HUDEP-2 (cell line): ENCODE measurements at regions not wholly inside any gene's neighbourhood (a gene's known extent, or its start where the extent isn't known, plus 50 kb on each side); places are given as distances from the start of the nearest gene placed in this dataset.
A peak's percentile ranks its signal among the peaks of the same experiment; 100 is the strongest.

Experiments used
- DNase-seq, 76 experiments: peaks; one replicate each; lab custom pipeline; 2025; ENCODE audit not compliant: unreplicated experiment in 76 of 76; lab: John Stamatoyannopoulos, UW

- DNase-seq, result no peak
Observed at GRCh38 chr6:2565499-2565898, 185.2 kb downstream of the MYLK4 start.

- DNase-seq, result no peak
Observed at GRCh38 chr6:2563635-2564034, 187.1 kb downstream of the MYLK4 start.

GRCh38 chr6:2562721-2563451 is 187.8 kb downstream of the MYLK4 start:
- DNase-seq, result no peak

GRCh38 chr6:2560917-2561698 is 189.6 kb downstream of the MYLK4 start:
- DNase-seq, result no peak

- DNase-seq, result no peak
Observed at GRCh38 chr6:2560140-2560818, 190.4 kb downstream of the MYLK4 start.

GRCh38 chr6:2558861-2559801 is 191.6 kb downstream of the MYLK4 start:
- no peak for DNase-seq

- no peak for DNase-seq
Observed at GRCh38 chr6:2558098-2558680, 192.5 kb downstream of the MYLK4 start.

- no peak for DNase-seq
Observed at GRCh38 chr6:2557181-2557720, 193.5 kb downstream of the MYLK4 start.

- no peak for DNase-seq
Observed at GRCh38 chr6:2556761-2557160, 194.0 kb downstream of the MYLK4 start.

- DNase-seq, result no peak
Observed at GRCh38 chr6:2554651-2555260, 196.0 kb downstream of the MYLK4 start.

GRCh38 chr6:2552526-2553154 is 198.1 kb downstream of the MYLK4 start:
- no peak for DNase-seq

- no peak for DNase-seq
Observed at GRCh38 chr6:2551705-2552104, 199.0 kb downstream of the MYLK4 start.

GRCh38 chr6:2550247-2550646 is 200.5 kb downstream of the MYLK4 start:
- no peak for DNase-seq

GRCh38 chr6:2549834-2550233 is 200.9 kb downstream of the MYLK4 start:
- no peak for DNase-seq

GRCh38 chr6:2547355-2547754 is 203.4 kb downstream of the MYLK4 start:
- DNase-seq, result no peak

- no peak for DNase-seq
Observed at GRCh38 chr6:2546901-2547300, 203.8 kb downstream of the MYLK4 start.

GRCh38 chr6:2545383-2546038 is 205.2 kb downstream of the MYLK4 start:
- DNase-seq, result no peak

GRCh38 chr6:2543321-2543720 is 207.4 kb downstream of the MYLK4 start:
- DNase-seq, result no peak

- DNase-seq, result peak in 71 of 76 experiments; percentile 14 to 96 (median 65)
Observed at GRCh38 chr6:2542858-2543218, 207.9 kb downstream of the MYLK4 start.
